H7 (cell line): ENCODE measurements at regions not wholly inside any gene's neighbourhood (a gene's known extent, or its start where the extent isn't known, plus 50 kb on each side); places are given as distances from the start of the nearest gene placed in this dataset.

Experiments used
- DNase-seq: peaks from one replicate; pipeline ENCODE4 v3.0.0; 2012
- H3K27me3 ChIP-seq: 2 replicates; pipeline ENCODE4 v1.6.0; 2011; ENCODE audit warnings: mild to moderate bottlenecking, low read length; ENCODE audit not compliant: control insufficient read depth, insufficient read depth
- H3K36me3 ChIP-seq: replicated peaks from 2 replicates; pipeline ENCODE4 v1.5.1; 2011; ENCODE audit warnings: low read length; ENCODE audit not compliant: control insufficient read depth, insufficient read depth
- H3K4me3 ChIP-seq: 2 replicates; pipeline ENCODE4 v1.5.1; 2011; ENCODE audit warnings: low read depth, mild to moderate bottlenecking, control low read depth, low read length, moderate library complexity; ENCODE audit not compliant: insufficient read depth

DNA sequence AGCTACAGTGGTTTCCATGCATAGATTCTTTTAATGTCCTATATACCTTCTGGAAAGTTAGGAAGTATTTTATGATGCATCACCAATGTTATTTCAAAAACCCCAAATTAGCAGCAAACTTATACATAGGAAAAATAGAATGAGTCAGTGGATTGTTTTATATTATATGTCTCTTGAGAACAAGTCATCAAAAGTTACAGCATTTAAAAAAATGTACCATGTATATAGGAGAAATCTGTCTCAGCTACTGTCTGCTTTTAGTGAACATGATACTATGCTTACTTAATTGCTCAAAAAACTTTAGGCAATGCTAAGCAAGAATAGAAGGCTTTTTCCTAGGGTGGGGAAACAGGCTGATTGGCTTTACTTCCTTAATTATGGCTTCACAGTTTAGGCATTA, 365.3 kb downstream of the SAMD5 start:
- Histone ChIP-seq H3K4me3 (no peak overlapping the region), H3K36me3 (no peaks in the 10 kb centered on the region), H3K27me3 (no peaks in the 10 kb centered on the region)
- DNase-seq: no peak

DNA sequence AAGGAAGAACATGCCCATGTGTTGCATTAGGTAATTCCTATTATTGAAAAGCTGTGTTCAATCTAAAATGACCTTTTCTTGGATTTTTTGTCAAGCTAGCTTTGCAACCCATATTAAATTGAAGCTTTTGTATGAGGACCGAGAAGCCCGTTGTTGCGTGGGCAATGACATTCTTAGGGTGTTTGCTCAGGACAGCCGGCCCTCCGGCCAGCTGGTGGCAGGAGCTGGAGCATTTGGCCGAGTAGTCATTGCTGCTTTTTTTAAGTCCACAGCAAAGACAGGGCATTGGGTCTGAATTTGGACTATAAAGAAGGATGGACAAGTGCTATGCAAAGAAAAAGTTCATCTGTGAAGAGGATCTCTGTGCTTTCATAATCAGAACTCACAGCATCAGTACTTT, 365.8 kb downstream of the SAMD5 start:
- Histone ChIP-seq H3K27me3 (no peaks in the 10 kb centered on the region), H3K4me3 (no peak overlapping the region), H3K36me3 (no peaks in the 10 kb centered on the region)
- DNase-seq: no peak

DNA sequence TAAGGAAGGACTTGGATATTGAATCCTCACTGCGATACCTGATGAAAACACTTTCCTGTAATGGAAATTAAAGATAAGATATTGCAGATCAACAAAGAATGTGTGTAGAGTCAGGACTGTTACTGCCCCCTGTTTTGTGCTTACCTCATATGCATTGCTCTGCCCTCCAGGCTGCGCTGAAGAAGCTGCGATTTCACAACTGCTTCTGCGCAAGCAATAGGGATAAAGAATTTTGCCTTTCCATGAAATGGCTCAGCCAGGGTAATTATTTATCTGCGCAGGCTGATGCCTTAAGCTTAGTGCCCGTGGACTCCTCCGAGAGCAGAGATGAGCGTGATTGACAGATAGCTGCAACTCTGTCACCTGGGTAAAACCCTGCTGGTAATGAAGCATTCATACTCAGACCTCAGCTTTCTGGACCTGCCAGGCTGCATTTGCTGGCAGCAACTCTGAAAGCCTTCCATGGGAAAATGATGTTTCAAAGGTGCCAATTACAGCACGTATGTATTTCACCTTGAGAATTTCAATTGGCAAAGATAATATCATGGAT, 370.6 kb downstream of the SAMD5 start:
- Histone ChIP-seq H3K36me3 (no peaks in the 10 kb centered on the region), H3K27me3 (no peaks in the 10 kb centered on the region), H3K4me3 (no peak overlapping the region)
- DNase-seq: no peak

DNA sequence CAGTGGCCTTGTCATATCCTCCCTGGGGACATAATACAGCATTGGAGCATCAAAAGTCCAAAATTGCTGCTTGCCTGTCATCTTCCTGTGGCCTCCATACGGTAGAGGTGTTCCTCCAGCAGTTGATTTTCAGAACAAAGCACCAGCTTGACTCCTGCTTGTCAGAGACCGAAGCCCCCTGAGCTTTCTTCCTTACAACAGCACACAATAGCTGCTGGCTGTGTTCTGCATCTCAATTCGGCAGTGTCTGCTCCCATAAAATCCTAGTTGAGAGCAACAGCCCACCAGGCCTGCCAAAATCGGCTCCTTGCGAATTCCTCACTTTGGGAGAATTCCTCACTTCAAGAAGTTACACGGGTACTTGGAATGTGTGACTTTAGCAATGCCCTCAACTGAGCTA, 372.9 kb downstream of the SAMD5 start:
- H3K36me3 ChIP-seq: no peaks in the 10 kb centered on the region
- no peak overlapping the region for H3K4me3 ChIP-seq
- DNase-seq: peak; percentile 6
- no peaks in the 10 kb centered on the region for H3K27me3 ChIP-seq

DNA sequence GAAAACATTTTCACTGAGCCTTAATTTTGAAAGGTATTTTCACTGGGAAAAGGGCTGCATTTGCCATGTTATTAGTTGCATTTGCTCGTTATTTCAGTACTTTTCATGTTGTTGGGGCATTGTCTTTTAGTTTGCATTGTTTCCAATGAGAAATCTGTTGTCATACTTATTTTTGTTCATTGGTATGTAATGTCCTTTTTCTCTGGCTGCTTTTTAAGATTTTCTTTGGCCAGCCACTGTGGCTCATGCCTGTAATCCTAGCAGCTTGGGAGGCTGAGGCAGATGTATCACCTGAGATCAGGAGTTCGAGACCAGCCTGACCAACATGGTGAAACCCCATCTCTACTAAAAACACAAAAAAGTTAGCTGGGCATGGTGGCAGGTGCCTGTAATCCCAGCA, 379.9 kb downstream of the SAMD5 start:
- H3K36me3 ChIP-seq: no peaks in the 10 kb centered on the region
- H3K27me3 ChIP-seq: no peaks in the 10 kb centered on the region
- DNase-seq: no peak
- H3K4me3 ChIP-seq: no peak overlapping the region

DNA sequence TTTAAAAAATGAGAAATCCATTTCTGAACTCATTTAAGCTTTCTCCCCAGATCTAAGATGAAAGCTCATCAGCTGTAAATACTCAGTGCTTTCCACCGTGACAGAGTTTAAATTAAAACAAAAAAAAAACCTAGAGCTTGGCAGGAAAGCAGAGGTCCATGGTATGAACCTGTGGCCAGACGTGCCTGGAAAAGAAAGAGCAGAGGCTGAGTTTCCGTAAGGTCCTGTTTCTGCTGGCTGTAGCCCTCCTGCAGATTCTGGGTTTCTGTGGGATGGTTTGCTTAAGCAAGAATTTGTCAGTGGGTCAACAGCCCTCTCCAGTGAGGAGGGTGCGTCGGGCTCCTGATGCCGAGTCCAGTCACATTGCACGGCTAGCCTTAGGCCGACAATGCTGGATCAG, 383.2 kb downstream of the SAMD5 start:
- Histone ChIP-seq H3K4me3 (no peak overlapping the region), H3K36me3 (no peaks in the 10 kb centered on the region), H3K27me3 (no peaks in the 10 kb centered on the region)
- DNase-seq: no peak

DNA sequence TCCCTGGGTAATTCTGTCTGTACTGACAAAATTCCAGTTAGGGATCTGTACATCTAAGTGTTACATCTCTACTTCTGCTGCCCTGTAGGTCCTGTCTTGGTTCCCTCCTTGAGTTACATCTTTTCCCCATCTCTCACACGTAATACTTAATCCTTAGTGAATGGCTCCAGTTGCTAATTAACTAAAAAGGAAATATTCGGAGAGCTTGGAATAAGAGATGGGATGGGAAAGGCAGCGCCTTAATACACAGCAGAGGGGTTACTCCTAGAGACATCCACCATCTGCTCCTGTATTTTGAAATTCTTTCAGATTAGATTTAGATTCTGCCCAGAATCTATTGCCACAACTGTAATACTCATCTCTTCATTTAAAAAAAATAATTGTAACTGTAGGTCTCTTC, 384.0 kb downstream of the SAMD5 start:
- no peak overlapping the region for H3K4me3 ChIP-seq
- no peaks in the 10 kb centered on the region for H3K36me3 ChIP-seq
- DNase-seq: no peak
- no peaks in the 10 kb centered on the region for H3K27me3 ChIP-seq

DNA sequence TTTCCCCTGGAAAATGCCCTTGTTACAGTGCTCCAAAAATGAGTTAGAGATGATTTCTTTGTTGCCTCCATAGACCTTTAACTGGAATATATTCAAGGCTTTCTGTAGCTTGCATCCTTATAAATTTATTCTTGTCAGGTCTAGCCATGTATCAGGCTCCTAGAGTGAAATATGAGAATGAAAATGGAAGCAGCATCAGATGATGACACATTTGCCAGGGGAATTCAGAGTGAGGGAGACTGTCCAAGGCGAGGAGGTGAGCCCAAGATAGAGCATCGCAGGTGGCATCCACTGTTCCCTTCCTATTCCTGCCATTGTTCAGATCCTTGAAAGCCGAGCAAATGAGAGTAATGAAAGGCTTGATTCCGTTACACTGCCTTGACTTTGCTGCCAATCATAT, 386.8 kb downstream of the SAMD5 start:
- no peaks in the 10 kb centered on the region for H3K36me3 ChIP-seq
- DNase-seq: no peak
- no peak overlapping the region for H3K4me3 ChIP-seq
- no peaks in the 10 kb centered on the region for H3K27me3 ChIP-seq

DNA sequence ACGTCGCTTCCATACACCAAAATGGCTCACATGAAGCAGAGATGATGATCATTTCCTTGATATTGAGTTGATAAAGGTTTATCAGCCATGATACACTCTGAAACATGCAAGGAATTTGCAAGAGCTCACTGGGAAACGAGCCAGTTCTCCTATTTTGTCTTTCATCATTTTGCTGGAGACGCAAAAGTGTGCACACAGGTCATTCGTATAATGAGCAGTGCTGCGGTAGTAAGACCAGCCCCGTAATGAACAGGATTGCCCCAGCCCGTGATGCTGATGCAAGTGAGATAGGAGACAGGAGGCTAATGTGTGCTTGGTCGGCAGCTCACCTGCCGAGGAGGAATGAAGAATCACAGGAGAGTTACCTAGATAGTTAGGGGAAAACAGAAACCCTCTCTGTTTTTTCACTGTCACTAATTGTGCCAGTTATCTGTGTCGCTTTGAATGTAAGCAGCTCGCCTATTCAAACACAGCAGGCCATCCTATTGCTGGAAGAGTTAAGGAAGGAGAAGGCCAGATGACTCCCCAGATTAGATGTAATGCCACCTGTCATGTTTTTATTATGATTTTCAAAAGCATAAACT, 391.8 kb downstream of the SAMD5 start:
- DNase-seq: no peak
- H3K36me3 ChIP-seq: no peaks in the 10 kb centered on the region
- no peaks in the 10 kb centered on the region for H3K27me3 ChIP-seq
- no peak overlapping the region for H3K4me3 ChIP-seq

DNA sequence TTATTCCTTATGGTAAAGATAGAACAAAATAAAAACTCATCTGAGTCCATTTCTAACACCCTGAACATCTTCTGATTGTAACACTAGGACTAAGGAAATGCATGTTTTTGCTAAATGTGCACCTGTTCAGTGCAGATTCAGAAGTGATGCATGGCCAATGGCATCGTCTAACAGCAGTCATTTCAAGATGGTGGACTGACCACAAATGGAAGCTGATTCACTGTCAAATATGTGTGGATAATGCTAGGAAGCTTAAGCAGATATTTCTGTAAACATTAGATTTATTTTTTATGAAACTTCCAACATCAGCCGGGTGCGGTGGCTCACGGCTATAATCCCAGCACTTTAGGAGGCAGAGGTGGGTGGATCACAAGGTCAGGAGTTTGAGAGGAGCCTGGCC, 394.8 kb downstream of the SAMD5 start:
- Histone ChIP-seq H3K27me3 (no peaks in the 10 kb centered on the region), H3K36me3 (no peaks in the 10 kb centered on the region), H3K4me3 (no peak overlapping the region)
- no peak for DNase-seq

DNA sequence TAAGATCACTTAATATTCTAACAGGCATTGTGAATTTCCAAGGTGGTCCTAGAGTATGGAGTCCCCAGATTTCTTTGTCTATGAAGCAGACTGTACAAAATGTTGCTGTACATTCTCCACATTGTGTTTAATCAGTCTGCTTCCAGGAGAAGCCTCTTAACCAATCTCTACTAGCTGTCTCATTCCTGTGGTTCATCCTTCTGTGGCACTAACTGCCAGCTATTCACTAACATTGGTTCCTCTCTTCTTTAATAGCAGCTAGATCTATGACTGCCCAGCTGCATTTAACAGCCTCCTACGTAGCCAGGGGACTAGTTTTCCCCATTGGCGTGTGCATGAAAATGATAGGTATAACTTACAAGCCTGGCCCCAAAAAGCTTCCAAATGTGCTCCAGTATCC, 395.4 kb downstream of the SAMD5 start:
- Histone ChIP-seq H3K36me3 (no peaks in the 10 kb centered on the region), H3K4me3 (no peak overlapping the region), H3K27me3 (no peaks in the 10 kb centered on the region)
- no peak for DNase-seq

DNA sequence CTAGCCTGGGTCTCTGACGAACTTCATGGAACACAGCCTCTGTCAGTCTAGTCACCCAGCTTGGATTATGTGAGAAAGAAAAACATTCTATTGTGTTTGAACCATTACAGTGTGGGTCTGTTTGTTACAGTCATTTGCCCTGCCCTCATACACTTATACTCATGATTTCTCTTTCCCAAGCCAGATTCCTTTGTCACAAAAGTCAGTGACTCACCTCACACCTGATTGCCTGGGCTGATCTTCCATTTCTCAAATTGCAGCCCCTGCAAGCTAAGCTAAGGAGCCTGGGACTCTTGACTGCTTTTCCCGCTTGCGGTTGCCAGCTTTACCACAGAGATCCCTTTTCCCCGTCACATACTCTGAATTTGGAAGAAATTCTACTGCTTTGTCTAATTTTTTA, 395.9 kb downstream of the SAMD5 start:
- no peaks in the 10 kb centered on the region for H3K36me3 ChIP-seq
- H3K4me3 ChIP-seq: no peak overlapping the region
- no peak for DNase-seq
- H3K27me3 ChIP-seq: no peaks in the 10 kb centered on the region

DNA sequence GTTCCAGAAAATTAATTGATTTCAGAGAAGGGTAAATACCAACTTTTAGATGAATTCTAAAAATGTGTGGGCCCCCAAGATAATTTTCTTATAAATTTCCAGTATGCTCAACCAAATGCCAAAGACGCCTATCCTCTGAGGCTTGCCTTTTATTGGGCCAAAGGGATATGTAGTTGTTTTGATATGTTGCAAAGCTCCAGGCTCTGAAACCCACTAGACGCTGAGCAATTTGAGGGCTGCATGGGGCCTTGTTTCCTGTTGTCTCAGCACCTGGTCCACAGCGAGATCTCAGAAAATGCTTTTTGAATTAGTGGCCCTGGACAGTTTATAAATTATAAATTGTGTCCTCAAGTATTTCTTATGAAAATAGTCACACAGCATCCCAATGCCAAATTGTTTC, 397.2 kb downstream of the SAMD5 start:
- H3K4me3 ChIP-seq: no peak overlapping the region
- DNase-seq: no peak
- no peaks in the 10 kb centered on the region for H3K36me3 ChIP-seq
- no peaks in the 10 kb centered on the region for H3K27me3 ChIP-seq

DNA sequence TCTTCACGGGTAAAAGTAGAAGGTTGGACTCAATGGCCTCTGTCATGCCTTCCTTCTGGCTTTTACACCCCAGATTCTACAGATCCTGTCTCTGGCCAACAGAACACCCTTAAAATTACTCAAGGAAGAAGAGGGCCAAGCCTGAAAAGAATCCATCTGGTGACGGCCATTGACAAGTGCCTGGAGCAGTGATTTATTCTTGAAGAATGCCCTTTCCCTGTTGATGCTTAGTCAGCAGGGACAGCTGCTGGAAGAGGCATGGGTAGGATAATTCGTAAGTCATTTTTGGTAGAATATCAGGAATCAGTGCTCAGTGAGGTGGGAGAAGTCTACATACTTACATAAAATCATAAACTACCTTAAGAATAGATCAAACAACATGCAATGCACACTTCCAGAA, 397.9 kb downstream of the SAMD5 start:
- no peak for DNase-seq
- no peak overlapping the region for H3K4me3 ChIP-seq
- no peaks in the 10 kb centered on the region for H3K27me3 ChIP-seq
- H3K36me3 ChIP-seq: no peaks in the 10 kb centered on the region

DNA sequence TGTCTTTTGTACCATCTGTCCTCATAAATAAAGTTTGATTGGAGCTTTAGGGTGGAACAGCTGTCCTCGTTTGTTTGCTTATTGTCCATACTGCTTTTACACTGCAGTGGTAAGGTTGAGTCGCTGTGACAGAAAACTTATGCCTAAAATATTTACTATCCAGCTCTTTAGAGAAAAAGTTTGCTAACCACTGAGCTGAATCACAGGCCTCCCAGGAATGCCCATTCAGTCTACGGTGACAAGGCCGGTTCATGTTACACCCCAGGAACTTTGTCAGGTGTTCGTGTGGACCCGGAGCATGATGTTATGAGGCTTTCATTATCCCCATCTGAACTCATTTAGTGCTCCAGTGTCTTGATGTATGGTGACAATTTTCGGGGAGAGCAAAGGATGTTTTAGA, 401.1 kb downstream of the SAMD5 start:
- no peaks in the 10 kb centered on the region for H3K36me3 ChIP-seq
- no peak for DNase-seq
- no peaks in the 10 kb centered on the region for H3K27me3 ChIP-seq
- no peak overlapping the region for H3K4me3 ChIP-seq

DNA sequence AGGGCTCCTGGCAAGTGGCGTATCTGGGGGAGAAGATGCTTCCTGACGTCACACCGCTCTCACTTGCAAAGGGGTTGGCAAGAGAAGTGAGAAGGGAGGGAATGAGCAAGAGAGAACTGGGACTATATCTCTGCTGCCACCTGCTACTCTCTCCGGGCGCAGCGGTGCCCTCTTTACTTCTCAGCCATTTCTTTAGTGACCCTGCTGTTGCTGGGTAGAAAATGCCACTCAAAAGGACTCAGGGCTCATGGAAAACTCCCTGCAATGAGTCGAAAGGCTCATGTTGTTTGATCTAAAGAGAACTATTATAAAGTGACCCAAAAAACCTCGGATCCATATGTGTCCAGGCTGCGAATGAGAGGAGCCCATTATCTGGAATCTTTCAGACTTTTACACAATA, 401.8 kb downstream of the SAMD5 start:
- H3K27me3 ChIP-seq: no peaks in the 10 kb centered on the region
- no peak overlapping the region for H3K4me3 ChIP-seq
- no peak for DNase-seq
- H3K36me3 ChIP-seq: no peaks in the 10 kb centered on the region
